Stimulated activated CD4-positive, alpha-beta T cell treated with anti-CD3 and anti-CD28 coated beads, Interleukin-1b, Interleukin-23, amount 100 ng/mL, for 1 hour (primary cell): ENCODE measurements at regions not wholly inside any gene's neighbourhood (a gene's known extent, or its start where the extent isn't known, plus 50 kb on each side); places are given as distances from the start of the nearest gene placed in this dataset.

Experiments used
- DNase-seq, 2 donors: peaks; one replicate each; pipeline ENCODE4 v3.0.0-alpha.2; 2020; ENCODE audit warnings: low read depth in 2 of 2

DNA sequence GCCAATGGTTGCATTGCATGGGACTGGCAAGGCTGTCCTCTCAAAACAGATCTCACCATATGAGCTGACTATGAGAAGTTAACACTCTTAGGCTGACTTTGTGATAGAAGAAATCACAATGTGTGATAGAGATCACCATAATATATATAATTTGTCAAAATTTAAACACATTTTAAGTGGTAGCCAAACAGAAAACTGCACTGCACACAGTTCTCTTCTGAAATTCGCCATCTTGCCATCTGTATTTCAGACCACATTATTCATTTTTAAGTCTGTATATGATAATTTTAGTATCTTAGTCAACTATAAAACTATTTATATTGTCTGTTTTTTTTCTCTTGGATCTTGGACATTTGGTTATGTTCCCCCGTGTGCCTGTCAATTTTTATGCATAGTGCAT lies 374.7 kb downstream of the AJAP1 start:
- DNase-seq, result no peak

DNA sequence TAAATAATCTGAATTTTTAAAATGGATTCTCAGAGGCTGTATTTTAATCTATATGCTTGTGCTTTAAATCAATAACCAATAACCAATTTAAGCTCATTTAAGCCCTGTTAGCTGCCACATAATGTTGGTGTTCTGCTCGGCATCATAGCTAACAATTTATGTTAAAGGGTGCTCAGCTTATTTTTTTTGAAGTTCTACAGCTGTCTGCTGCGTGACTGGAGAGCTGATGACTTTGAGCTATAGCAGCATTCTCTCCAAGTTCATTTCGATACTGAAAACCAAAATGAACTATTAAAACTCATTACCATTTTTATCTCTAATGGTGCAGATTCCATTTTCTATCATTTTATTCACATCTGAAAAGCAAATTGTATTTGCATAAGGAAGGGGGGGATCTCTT lies 357.8 kb downstream of the AJAP1 start:
- DNase-seq, result no peak

DNA sequence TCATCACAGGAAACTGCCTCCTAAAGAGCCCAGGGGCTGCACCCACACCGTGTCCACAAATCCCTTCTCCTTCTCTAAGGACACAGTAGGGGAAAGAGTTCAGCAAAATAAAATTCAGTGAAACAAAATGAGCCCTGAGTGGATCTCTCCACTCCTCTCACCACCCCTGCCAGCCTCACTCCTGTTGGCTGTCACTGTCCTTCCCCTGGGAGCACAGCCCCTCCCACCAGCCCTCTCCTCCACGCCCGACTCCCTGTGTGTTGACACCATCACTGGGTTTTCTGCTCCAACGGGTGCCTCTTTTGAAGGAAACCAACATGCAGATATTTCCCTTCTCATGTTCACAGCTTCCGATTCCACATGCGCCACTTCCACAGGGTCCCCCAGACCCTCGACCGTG lies 356.2 kb downstream of the AJAP1 start:
- no peak for DNase-seq

DNA sequence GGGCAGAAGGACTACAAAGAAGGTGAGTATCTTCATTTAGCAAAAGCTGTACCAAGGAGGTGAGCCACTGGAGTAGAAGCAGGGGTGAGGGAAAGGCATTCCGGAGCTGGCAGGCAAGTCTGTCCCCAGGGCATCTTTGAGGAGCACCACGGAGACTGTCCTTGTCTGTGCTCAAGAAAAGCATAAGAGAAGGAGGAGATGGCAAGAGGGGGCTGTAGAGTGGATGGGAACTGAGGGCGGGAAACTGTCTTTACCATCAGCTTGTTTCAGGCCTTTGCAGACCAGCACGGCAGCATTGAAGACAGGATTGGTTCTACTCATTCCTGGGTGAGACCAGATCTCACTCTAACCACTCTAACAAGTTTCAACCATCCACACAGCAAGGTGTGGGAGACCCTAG lies 355.8 kb downstream of the AJAP1 start:
- no peak for DNase-seq

DNA sequence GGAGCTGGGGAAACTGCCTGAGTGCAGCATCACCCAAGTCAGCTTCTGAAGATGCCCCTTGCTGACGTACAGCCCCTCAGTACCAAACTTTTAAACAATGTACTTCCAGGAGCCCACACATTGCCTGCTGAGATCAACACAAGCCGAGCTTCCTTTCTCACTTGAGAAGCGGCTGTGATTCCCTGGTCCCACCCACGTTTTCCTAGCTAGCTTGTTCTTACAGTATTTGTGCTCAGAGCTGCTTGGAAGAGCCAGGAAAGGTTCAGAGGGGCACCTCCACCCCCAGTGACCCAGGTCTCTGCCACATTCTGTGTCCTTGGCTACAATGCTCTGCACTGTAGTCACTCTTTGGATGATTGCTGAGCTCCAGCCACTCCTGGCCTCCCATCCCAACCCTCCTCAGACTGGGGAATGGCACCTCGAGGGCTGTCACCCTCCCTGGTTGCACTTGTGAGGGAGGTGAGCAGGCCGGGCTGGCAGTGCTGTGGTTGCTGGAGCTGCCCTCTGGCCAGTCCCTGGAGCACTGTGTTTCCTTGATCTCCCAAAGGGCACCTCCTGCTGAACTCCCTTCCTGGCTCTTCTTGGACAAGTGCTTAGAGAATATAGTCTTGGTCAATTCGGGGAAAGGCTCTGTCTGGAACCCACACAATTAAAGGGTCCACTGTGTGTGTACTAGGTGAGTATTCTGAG lies 355.1 kb downstream of the AJAP1 start:
- DNase-seq, result no peak

DNA sequence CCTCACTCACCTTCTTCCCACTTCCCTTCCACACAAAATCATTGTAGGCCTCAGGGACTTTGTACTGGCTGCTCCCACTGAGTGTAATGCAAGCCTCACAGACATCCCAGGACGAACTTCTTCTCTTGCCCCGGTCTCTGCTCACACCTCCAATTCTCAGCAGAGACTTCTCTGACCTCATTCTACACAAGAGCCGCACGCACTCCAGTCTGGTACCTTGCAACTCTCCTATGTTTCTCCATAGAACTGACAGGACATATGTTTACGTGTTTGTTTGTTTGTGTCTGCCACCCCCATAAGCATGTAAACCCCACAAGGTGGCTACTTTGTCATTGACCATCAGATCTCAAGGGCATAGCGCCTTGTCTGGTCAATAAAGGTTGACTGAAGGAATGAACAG lies 350.8 kb downstream of the AJAP1 start:
- no peak for DNase-seq

DNA sequence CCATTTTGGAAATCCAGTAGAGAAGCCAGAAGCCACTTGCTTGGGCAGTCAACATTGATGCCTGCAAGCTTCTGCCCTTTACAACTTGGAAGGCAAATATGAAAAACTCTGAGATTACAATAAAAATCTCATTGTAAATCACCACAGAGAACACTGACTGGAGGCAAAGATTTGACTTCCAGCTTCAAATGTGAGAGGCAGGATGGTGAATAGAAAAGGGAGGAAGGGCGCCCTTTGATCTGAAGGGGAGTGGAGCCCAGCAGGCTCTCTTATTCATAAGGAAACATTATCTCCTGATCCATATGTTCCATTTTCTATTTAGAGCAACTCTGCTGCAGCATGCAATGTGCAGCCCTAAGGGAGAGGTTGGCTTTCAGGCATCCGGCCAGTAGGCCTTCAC lies 348.3 kb downstream of the AJAP1 start:
- no peak for DNase-seq

DNA sequence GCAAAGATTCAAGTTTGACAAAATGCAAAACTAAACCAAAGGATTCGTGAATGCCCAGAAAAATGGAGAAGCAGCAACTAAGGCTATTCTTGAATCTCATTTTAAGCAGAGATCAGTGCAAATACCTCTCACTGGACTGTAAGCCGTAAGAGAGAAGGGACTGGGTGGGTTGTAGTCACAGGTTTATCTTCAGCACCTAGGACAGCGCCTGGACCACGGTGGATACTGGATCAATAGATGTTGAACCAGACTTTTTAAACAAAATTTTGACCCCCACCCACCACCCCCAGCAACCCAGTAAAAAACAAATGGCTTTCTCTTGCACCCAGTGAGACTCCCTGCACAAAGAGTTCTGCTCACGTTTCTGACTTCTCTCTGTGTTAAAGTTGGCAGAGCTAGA lies 347.1 kb downstream of the AJAP1 start:
- no peak for DNase-seq

DNA sequence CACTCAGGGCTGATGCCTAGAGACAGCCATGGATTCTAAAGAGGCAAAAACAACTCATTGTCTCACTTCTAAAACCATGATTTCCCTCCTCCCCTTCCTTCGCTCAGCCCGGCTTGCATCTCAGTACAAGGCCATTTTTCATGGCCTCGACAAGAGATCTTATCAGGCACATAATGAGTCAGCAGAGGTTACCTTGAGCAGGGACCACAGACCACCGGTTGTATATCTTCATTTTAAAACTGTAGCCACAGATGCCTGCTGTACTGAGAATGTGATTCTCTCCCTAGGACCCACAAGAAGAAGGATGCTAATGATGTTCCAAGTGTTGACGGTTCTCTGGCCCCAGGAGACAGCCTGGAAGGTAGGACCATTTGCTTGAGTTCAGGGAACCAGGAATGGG lies 331.9 kb downstream of the AJAP1 start:
- no peak for DNase-seq

DNA sequence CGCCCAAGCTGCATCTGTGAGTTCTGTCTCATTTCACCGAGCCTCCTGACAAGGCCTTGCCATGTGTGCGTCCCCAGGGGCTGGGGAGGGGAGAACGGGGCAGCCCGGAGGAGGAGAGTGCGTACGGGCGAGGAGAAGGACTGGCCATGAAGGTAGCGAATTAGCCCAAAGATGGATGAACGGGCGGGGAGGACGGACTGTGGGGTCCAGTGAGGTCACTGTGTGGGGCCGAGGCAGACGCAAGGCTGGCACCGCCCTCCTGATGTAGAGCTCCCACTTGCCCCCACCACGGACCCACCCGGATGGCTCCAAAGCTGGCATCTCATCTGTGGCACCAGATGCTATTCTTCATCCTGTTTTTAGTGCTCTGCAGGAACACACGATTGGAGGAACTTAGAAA lies 330.4 kb downstream of the AJAP1 start:
- no peak for DNase-seq

DNA sequence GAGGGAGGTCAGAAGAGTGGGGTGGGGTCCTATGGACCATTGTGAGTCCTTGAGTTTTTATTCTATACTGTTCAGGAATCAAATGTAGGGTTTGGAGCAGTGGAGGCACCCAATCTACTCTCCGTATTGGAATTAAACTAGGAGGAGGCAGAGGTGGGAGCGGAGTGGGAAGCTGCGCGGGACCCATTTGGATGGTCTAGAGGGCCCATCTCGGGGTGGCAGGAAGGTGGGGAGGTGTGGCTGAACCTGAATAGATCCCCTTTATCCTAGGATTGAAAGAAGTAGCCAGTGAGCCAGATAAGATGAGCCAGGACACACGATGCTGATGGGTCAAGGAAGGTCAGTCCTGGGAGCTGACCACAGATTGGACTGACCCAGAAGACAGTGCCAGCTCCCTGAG lies 325.8 kb downstream of the AJAP1 start:
- DNase-seq, result no peak

DNA sequence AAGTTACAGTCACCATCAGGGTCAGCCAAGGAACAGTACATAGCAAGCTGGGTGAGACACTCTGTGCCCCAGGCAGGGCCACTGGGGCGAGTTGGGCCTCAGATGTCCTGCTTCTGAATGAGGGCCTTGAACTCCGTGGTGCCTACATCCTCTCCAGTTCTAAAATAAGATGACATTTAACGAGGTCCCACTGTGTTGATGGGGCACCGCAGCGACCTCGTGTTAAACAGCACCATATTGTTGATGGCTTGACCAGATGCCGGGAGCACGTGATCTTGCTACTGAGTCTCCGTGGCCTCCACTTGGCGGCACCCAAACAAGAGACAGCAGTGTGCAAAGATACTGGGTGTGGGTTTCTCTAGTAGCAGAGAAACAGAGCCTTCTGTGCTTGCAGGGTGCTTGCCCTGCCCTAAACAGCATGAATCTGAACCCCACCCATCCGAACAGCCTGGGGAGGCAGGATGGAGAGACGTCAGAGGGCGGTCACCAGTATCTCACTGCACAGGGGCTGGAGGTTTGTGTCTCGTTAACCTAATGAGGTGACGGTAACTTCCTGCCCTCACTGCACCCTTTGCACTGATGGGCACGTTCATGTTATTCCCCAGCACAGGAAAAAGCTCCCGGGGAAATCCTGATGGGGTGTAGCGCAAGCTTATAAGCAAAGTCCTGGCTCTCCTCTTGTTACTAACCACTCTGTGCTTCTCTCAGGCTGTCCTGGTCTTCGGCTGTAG lies 324.4 kb downstream of the AJAP1 start:
- no peak for DNase-seq

DNA sequence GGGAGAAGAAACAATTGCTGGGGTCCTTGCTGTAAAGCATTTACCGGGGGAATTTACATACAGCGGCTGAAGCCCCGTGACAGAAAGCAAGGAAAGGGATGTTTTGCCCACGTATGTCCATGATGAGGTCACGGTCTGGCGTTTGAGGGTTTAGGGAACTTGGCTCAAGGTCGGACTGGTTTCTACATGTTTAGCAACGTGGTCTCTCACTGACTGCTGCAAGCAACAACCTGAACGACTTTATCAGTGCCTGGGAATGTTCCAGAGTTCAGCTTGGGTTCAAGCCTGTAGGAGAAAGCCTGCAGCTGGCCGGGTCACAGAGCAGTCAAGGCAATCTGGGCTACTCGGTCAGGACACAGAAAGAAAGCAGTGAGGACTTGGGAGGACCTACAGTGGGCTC lies 323.3 kb downstream of the AJAP1 start:
- no peak for DNase-seq

DNA sequence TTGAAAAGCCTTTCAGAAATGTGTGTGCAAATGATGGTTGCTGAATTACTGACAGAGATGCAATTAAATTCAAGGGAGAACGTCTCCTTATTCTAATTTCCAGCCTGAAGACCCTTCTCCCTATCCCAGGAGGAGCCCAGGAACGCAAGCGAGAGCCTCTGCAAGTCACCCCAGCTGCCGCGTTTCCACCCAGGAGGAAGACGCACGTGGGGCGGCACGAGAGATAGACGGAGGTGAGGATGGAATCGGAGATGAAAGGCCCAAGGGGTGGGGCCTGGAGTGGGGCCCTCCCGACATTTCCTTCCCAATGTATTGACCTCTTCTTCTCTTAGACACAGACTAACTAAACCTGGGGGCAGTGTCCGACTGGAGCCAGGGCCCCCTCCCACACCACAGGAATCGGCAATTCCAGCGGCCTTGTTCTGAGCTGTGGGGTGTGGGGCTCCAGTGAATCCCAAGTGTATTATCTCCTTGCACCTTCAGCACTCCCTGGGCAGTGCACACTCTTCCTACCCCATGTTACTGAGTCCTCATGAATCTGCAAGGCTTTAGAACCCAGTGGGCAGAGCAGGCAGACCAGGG lies 322.5 kb downstream of the AJAP1 start:
- DNase-seq, result no peak

DNA sequence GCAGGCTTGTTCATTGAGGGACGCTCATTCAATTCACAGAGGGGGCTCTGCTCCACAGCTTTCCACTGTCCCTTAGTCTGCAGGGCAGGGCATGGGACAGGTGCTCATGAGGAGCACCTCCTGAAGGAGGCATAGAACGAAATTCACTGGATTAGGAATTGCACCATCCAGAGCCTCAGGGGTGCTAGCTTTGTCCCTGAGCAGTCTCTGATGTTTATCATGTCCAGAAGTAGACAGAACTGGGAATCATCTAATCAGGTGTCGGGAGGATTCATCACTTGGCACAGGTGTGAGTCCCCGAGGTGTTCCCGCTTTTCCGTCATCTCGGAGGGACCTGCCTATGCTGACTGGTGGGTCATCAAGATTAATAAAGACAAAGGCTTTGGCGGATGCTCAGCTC lies 321.4 kb downstream of the AJAP1 start:
- no peak for DNase-seq

DNA sequence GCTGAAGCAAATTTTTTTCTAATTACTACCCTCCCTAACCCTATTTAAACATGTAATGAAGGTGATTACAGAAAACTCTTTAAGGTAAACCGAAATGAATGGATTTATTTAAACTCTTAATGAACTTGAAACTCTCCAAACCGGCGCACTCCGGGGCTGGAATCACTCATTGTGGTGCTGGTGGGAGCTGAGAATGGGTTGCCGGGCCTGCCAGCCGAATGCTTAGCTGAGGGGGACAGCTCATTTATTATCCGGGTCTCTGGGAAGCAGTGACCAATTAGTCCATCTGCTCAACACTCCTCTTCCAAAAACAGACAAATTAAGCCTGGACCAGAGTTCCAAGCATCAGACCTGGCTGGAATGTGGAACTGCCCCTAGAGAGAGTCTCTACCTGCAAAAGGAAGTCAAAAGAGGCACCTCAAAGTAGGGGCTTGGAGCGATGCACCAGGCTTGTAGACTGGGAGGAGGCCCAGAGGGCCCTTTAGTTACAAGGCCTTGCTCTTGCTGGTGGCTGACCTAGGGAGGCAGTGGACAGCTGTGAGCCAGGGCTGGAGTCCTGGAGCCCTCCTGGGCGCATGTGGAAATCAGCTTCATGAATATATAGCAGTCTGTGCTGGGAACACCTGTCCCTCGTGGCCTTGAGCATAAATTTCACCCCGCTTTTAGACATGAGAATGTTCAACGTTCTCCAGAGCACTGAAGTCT lies 320.7 kb downstream of the AJAP1 start:
- DNase-seq, result no peak

DNA sequence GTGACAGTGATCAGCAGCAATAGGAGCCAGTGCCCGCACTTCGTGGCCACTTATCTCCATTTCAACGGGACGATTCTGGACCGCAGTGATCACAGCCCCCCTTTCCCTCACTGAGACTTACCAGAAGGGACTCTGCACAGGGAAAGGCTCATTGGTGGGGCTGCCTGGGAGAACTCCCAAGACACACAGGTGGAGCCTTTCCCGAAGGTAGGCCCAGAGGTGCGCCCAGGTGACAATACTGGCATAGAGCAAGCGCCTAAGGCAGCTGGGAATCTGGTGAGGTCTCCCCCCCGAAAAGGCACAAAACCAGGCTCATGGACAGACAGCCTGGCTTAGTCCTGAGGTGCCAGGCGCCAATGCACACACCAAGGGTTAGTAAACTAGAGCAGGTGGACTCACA lies 318.9 kb downstream of the AJAP1 start:
- no peak for DNase-seq

DNA sequence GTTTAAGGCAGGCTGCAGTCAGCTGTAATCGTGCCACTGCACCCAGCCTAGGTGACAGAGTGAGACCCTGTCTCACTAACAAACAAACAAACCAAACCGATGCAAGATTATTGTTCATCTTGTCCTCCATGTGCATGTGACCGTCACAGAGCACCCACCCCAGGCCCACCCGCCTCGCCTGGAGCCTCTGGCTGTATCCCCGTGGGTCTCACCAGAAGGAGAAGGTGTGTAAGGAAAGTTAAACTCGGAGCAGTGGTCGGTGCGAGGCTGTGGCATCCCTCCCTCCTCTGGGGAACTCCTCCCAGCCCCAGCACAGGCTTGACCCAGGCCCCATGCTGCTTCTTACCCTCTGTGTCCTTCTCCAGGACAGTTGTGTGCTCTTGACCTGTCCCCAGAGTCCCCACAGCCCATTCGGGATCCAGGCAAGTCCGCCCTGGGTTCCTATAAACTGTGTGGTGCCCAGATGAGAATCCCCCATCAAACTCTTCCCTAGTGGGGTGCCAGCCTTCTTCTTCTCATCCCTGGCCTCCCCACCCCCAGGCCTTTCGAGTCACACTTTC lies 318.4 kb downstream of the AJAP1 start:
- no peak for DNase-seq

DNA sequence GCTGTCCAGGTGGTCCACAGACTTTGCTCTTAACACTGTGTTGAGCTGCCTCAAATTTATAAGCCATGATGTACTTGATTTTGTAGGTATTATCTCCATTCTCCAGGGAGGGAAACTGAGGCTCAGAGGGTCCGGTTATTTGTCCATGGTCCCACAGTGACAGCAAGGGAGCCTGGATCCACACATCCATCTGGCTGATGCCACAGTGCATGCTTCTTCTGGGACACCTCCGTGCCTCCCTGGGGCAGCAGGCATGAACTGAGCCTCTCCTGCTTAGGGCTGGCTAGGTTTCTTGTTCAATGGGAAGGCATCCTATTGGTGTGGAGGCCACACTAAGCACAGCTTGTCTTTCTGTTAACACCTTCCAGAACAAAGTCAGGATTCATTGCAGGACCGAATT lies 317.3 kb downstream of the AJAP1 start:
- DNase-seq, result no peak

DNA sequence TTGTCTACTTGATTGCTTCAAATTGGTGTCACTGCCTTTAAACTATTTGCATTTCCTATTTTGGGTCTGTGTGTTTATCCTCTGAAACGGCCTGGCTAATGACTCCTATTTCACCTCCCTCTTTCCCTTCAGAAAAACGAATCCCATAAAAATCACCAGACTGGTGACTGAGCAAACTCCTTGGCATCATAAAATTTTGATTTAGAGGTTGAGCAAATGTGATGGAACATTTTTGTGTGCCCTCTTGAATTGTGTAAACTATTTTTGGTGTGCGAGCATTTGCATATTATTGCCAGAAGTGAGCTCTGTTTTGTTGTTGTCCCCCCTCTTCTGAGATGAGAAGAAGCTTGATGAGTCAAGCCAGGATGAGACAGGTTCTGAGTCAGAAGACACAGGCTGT lies 316.1 kb downstream of the AJAP1 start:
- DNase-seq, result no peak

DNA sequence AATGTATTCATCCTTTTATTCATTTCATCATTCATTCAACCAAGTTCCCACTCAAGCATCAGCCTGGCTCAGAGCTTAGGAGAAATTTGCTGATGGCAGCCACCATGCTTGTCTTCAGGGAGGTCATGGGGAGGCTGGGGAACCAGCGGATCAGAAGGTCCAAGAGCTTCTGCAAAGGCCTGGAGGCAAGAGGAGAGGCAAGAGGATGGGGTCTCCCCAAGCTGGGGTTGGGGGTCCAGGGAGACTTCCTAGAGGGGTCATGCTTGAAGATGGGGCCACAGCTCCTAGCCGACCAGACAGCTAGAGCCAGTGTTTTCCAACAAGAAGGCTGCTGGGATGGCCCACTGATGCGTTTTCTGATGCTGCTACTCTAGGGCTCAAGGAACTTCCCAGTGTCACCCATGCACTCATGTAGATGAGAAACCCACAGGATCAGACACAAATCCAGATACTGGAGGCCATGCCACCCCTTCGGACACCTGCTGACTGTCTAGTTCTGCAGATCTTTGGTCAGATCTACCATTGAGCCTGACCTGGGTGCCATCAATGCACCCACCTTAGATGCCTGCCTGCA lies 315.2 kb downstream of the AJAP1 start:
- DNase-seq, result no peak
